ENCODE measurements at regions not wholly inside any gene's neighbourhood (a gene's known extent, or its start where the extent isn't known, plus 50 kb on each side); places are given as distances from the start of the nearest gene placed in this dataset.

DNA sequence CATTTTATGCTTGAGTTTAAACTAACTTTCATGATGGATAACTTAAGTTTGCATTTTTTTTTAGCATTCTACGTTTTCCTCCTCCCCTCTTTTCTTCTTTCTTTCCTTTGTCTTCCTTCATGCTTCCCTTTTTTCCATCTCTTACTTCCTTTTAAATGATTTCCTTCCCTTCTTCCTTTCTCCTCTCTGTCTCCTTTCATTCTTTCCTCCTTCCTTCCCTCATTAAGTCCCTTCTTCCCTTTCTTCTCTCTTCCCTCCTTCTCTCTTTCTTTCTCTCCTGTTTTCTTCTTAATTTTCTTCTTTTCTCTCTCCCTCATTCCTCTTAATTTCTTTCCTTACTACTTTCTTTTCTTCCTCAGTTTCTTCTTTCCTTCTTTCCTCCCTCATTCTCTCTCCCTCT, 376.0 kb downstream of the LRIG3 start:
- H3K27ac ChIP-seq (ENCODE audit: low read length) = no peak overlapping the region
- peaks cover 0 to 8% (median 0%) of the 10 kb centered on the region in 3 donors for H3K9me3 Mint-ChIP-seq
- ATAC-seq (replicated peaks in 1 of 4) (no peak), DNase-seq (no peak)
- H3K36me3 ChIP-seq (ENCODE audit: control insufficient read depth in 2 of 2, extremely low read depth in 1 of 2, insufficient read depth in 1 of 2, low read length in 1 of 2) = no peaks in the 10 kb centered on the region
- WGBS (ENCODE audit: insufficient coverage) = no CpG with 5 or more reads among the region's 1 CpG
- POLR2A ChIA-PET = no interaction called here
- H3K36me3 Mint-ChIP-seq = no peaks in the 10 kb centered on the region
- no peak overlapping the region for H3K4me3 Mint-ChIP-seq
- no peaks in the 10 kb centered on the region for H3K27me3 ChIP-seq (replicated peaks in 1 of 2; ENCODE audit: control insufficient read depth in 2 of 2, extremely low read depth in 1 of 2, insufficient read depth in 2 of 2, low read length in 1 of 2)
- H3K4me1 ChIP-seq (ENCODE audit: control insufficient read depth in 1 of 2, extremely low read depth in 1 of 2, insufficient read depth in 2 of 2, low read length in 2 of 2) = no peaks in the 10 kb centered on the region
- H3K27ac Mint-ChIP-seq = no peak overlapping the region
- no peaks in the 10 kb centered on the region for H3K4me1 Mint-ChIP-seq
- CTCF ChIA-PET = no interaction called here
- no peaks in the 10 kb centered on the region for H3K9me3 ChIP-seq
- no peak overlapping the region for H3K4me3 ChIP-seq (ENCODE audit: control insufficient read depth in 1 of 2, extremely low read depth in 1 of 2, low read length in 1 of 2)
- peaks cover 0 to 7% of the 10 kb centered on the region in 2 donors for H3K27me3 Mint-ChIP-seq

DNA sequence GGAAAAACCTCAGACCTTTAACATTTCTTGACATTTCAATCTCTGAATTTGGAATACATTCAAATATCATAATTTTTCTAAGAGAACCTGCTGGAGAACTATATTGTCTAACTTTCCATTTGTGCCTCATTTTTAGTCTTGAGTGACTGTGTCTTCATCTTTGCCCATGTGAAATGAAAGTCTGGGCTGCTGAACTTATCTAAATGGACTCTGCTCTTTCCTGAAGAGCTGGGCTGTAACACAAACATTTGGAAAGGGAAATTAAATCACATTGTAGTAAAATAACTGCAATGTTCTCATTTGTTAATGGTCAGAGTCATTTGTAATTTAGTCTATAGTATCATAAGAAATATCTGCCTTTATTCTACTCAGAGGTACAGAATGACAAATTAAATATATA, 373.1 kb downstream of the LRIG3 start:
- H3K27me3 Mint-ChIP-seq = peaks cover 2 to 7% of the 10 kb centered on the region in 2 donors
- H3K36me3 Mint-ChIP-seq = no peaks in the 10 kb centered on the region
- ATAC-seq (replicated peaks in 1 of 4) = no peak
- ChIA-PET POLR2A (no interaction called here), CTCF (no interaction called here)
- DNase-seq = no peak
- Histone ChIP-seq H3K9me3 (no peaks in the 10 kb centered on the region), H3K4me3 (ENCODE audit: control insufficient read depth in 1 of 2, extremely low read depth in 1 of 2, low read length in 1 of 2) (no peak overlapping the region), H3K27ac (ENCODE audit: low read length) (no peak overlapping the region), H3K27me3 (replicated peaks in 1 of 2; ENCODE audit: control insufficient read depth in 2 of 2, extremely low read depth in 1 of 2, insufficient read depth in 2 of 2, low read length in 1 of 2) (no peaks in the 10 kb centered on the region), H3K4me1 (ENCODE audit: control insufficient read depth in 1 of 2, extremely low read depth in 1 of 2, insufficient read depth in 2 of 2, low read length in 2 of 2) (no peaks in the 10 kb centered on the region), H3K36me3 (ENCODE audit: control insufficient read depth in 2 of 2, extremely low read depth in 1 of 2, insufficient read depth in 1 of 2, low read length in 1 of 2) (no peaks in the 10 kb centered on the region)
- H3K9me3 Mint-ChIP-seq = peaks cover 0 to 1% (median 0%) of the 10 kb centered on the region in 3 donors
- H3K4me1 Mint-ChIP-seq = no peaks in the 10 kb centered on the region
- no peak overlapping the region for H3K27ac Mint-ChIP-seq
- no peak overlapping the region for H3K4me3 Mint-ChIP-seq

DNA sequence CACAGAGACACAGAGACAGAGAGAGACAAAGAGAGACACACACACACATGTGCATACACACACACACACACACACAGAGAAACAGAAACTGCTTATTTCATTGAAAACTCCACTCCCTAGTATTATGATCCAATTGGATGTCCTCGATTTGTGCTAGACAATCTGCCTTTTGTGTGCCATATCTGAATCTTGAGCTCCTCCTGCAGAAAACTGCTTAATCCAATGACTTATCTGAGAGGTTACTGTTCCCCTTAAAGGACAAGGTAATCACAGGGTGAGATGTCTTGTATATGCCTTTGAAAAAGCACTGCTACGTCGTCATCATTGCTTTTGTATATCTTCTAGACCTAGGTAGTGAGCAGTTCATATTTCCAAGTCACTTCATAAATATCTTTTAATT, 371.5 kb downstream of the LRIG3 start:
- Mint-ChIP-seq H3K36me3 (no peaks in the 10 kb centered on the region), H3K4me3 (no peak overlapping the region), H3K9me3 (no peaks in the 10 kb centered on the region), H3K27ac (no peak overlapping the region), H3K4me1 (no peaks in the 10 kb centered on the region), H3K27me3 (peaks cover 2 to 3% of the 10 kb centered on the region in 2 donors)
- no peaks in the 10 kb centered on the region for H3K36me3 ChIP-seq (ENCODE audit: control insufficient read depth in 2 of 2, extremely low read depth in 1 of 2, insufficient read depth in 1 of 2, low read length in 1 of 2)
- H3K9me3 ChIP-seq = no peaks in the 10 kb centered on the region
- ChIA-PET POLR2A (no interaction called here), CTCF (no interaction called here)
- H3K4me1 ChIP-seq (ENCODE audit: control insufficient read depth in 1 of 2, extremely low read depth in 1 of 2, insufficient read depth in 2 of 2, low read length in 2 of 2) = no peaks in the 10 kb centered on the region
- no peaks in the 10 kb centered on the region for H3K27me3 ChIP-seq (replicated peaks in 1 of 2; ENCODE audit: control insufficient read depth in 2 of 2, extremely low read depth in 1 of 2, insufficient read depth in 2 of 2, low read length in 1 of 2)
- no CpG with 5 or more reads among the region's 3 CpGs for WGBS (ENCODE audit: insufficient coverage)
- ATAC-seq (replicated peaks in 1 of 4) (no peak), DNase-seq (no peak)
- no peak overlapping the region for H3K27ac ChIP-seq (ENCODE audit: low read length)
- H3K4me3 ChIP-seq (ENCODE audit: control insufficient read depth in 1 of 2, extremely low read depth in 1 of 2, low read length in 1 of 2) = no peak overlapping the region

DNA sequence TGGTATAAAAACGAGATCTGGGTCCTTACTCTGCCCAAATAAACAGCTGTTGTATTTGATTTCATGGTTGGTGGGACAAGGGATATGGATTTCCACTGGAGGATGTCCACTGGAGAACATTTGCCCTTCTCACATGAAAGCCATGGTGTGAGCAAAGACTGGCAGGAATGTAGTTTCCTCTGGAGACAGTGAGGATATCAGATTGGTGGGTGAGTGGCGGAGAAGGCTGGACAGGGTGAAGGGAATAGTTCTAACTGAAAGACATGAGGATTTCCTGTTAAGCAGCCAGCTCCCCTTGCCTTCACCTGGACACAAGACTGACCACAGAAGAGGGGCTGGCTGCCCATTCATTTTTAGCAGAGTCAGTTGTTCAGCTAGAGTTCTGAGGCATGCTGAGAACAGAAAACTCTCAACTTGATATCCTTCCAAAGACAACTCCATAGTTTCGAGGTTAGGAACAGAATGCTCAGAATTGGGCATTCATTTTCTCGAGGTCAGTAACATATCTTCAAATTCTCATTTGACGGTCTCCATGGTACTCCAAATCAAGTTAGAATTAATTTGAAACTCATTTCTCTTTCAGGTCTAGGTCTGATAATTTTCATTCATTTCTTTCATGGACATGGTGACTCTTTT, 365.7 kb downstream of the LRIG3 start:
- Mint-ChIP-seq H3K36me3 (no peaks in the 10 kb centered on the region), H3K27me3 (peaks cover 0 to 3% of the 10 kb centered on the region in 2 donors), H3K27ac (no peak overlapping the region), H3K4me3 (no peak overlapping the region), H3K9me3 (peaks cover 0 to 9% (median 0%) of the 10 kb centered on the region in 3 donors), H3K4me1 (no peaks in the 10 kb centered on the region)
- Histone ChIP-seq H3K36me3 (ENCODE audit: control insufficient read depth in 2 of 2, extremely low read depth in 1 of 2, insufficient read depth in 1 of 2, low read length in 1 of 2) (no peaks in the 10 kb centered on the region), H3K9me3 (no peaks in the 10 kb centered on the region), H3K27ac (ENCODE audit: low read length) (no peak overlapping the region), H3K4me1 (ENCODE audit: control insufficient read depth in 1 of 2, extremely low read depth in 1 of 2, insufficient read depth in 2 of 2, low read length in 2 of 2) (no peaks in the 10 kb centered on the region), H3K4me3 (ENCODE audit: control insufficient read depth in 1 of 2, extremely low read depth in 1 of 2, low read length in 1 of 2) (no peak overlapping the region), H3K27me3 (replicated peaks in 1 of 2; ENCODE audit: control insufficient read depth in 2 of 2, extremely low read depth in 1 of 2, insufficient read depth in 2 of 2, low read length in 1 of 2) (no peaks in the 10 kb centered on the region)
- ChIA-PET POLR2A (no interaction called here), CTCF (no interaction called here)
- ATAC-seq (replicated peaks in 1 of 4) = no peak
- DNase-seq = no peak
- WGBS (ENCODE audit: insufficient coverage) = 82% methylated on average over 4 of the region's 5 CpGs

DNA sequence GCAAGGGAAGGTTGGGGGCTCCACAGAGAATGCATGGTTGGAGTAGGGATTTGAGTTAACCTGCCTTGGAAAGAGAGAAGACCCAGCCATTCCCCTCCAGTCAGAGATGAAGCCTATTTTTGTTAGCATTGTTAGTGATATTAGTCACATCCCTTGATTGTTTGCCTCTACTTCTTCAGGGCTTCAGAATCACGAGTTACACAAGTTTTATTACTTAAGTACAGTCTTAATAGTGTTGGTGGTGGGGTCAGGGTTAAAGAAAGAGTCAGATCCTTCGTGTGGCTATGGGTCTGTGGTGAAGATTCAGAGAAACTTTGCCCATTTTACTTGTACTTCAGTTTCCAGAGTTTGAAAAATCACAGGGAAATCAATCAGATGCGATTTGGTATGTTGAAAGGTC, 363.1 kb downstream of the LRIG3 start:
- no peak for DNase-seq
- H3K4me3 ChIP-seq (ENCODE audit: control insufficient read depth in 1 of 2, extremely low read depth in 1 of 2, low read length in 1 of 2) = no peak overlapping the region
- H3K9me3 Mint-ChIP-seq = peaks cover 0 to 9% (median 0%) of the 10 kb centered on the region in 3 donors
- POLR2A ChIA-PET = no interaction called here
- ATAC-seq (replicated peaks in 1 of 4) = no peak
- no peak overlapping the region for H3K27ac Mint-ChIP-seq
- no peak overlapping the region for H3K4me3 Mint-ChIP-seq
- no peaks in the 10 kb centered on the region for H3K4me1 Mint-ChIP-seq
- H3K27ac ChIP-seq (ENCODE audit: low read length) = no peak overlapping the region
- CTCF ChIA-PET = no interaction called here
- no peaks in the 10 kb centered on the region for H3K9me3 ChIP-seq
- H3K36me3 ChIP-seq (ENCODE audit: control insufficient read depth in 2 of 2, extremely low read depth in 1 of 2, insufficient read depth in 1 of 2, low read length in 1 of 2) = no peaks in the 10 kb centered on the region
- H3K27me3 ChIP-seq (replicated peaks in 1 of 2; ENCODE audit: control insufficient read depth in 2 of 2, extremely low read depth in 1 of 2, insufficient read depth in 2 of 2, low read length in 1 of 2) = peaks cover 0 to 2% of the 10 kb centered on the region in 2 experiments
- H3K36me3 Mint-ChIP-seq = no peaks in the 10 kb centered on the region
- no CpG with 5 or more reads among the region's 3 CpGs for WGBS (ENCODE audit: insufficient coverage)
- peaks cover 0 to 3% of the 10 kb centered on the region in 2 donors for H3K27me3 Mint-ChIP-seq
- H3K4me1 ChIP-seq (ENCODE audit: control insufficient read depth in 1 of 2, extremely low read depth in 1 of 2, insufficient read depth in 2 of 2, low read length in 2 of 2) = no peaks in the 10 kb centered on the region

DNA sequence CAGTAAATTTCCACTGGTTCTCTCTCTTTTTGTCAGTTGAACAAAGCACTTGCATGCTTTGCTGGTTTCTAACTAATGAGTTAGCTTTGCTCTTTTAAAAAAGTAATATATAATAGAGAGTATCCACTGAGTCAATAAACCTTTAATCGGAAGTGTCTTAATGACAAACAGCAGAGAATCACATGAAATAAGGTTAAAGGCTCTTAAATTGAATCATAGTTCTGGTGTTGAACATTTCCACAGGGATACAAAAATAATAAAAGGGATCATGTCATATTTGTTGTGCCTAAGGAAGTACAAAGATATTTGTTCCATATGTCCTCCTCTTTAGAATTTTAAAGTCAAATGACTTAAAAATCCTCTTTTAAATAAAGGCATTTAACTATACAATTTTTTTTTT, 362.6 kb downstream of the LRIG3 start:
- no peak overlapping the region for H3K27ac Mint-ChIP-seq

DNA sequence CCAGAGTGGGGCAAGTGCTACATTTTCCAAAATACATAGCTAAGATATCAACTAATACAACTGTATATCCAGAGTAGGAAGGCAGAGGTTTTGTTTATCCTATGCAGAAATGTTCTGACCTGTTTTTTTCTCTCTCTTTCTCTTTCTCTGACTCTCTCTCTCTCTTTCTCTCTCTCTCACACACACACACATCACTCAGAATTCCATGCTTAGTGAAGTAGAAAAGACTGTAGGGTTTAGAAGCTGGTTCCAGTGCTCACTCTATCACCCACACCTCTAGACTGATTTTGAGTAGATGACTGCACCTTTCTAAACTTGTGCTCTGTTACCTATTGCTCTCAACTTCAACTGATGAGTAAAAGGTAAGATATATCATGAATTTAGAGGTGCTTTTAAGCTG, 356.7 kb downstream of the LRIG3 start:
- ATAC-seq (replicated peaks in 1 of 4) (no peak), DNase-seq (no peak)
- Mint-ChIP-seq H3K36me3 (no peaks in the 10 kb centered on the region), H3K9me3 (peaks cover 0 to 5% (median 2%) of the 10 kb centered on the region in 3 donors), H3K27me3 (peaks cover 3 to 7% of the 10 kb centered on the region in 2 donors), H3K27ac (no peak overlapping the region), H3K4me1 (no peaks in the 10 kb centered on the region), H3K4me3 (no peak overlapping the region)
- no peak overlapping the region for H3K27ac ChIP-seq (ENCODE audit: low read length)
- peaks cover 0 to 2% of the 10 kb centered on the region in 2 experiments for H3K27me3 ChIP-seq (replicated peaks in 1 of 2; ENCODE audit: control insufficient read depth in 2 of 2, extremely low read depth in 1 of 2, insufficient read depth in 2 of 2, low read length in 1 of 2)
- H3K9me3 ChIP-seq = no peaks in the 10 kb centered on the region
- ChIA-PET CTCF (no interaction called here), POLR2A (no interaction called here)
- H3K36me3 ChIP-seq (ENCODE audit: control insufficient read depth in 2 of 2, extremely low read depth in 1 of 2, insufficient read depth in 1 of 2, low read length in 1 of 2) = no peaks in the 10 kb centered on the region
- no peaks in the 10 kb centered on the region for H3K4me1 ChIP-seq (ENCODE audit: control insufficient read depth in 1 of 2, extremely low read depth in 1 of 2, insufficient read depth in 2 of 2, low read length in 2 of 2)
- no peak overlapping the region for H3K4me3 ChIP-seq (ENCODE audit: control insufficient read depth in 1 of 2, extremely low read depth in 1 of 2, low read length in 1 of 2)

More for the DNA sequence above, 362.6 kb downstream of the LRIG3 start:
- ATAC-seq (replicated peaks in 1 of 4) = no peak
- WGBS (ENCODE audit: insufficient coverage) = no CpG with 5 or more reads among the region's 1 CpG
- no peak overlapping the region for H3K27ac ChIP-seq (ENCODE audit: low read length)
- no peaks in the 10 kb centered on the region for H3K9me3 ChIP-seq
- CTCF ChIA-PET = no interaction called here
- H3K36me3 ChIP-seq (ENCODE audit: control insufficient read depth in 2 of 2, extremely low read depth in 1 of 2, insufficient read depth in 1 of 2, low read length in 1 of 2) = no peaks in the 10 kb centered on the region
- Mint-ChIP-seq H3K27me3 (peaks cover under 1 to 3% of the 10 kb centered on the region in 2 donors), H3K9me3 (peaks cover 0 to 9% (median 0%) of the 10 kb centered on the region in 3 donors), H3K4me1 (no peaks in the 10 kb centered on the region), H3K4me3 (no peak overlapping the region), H3K36me3 (no peaks in the 10 kb centered on the region)
- no peak overlapping the region for H3K4me3 ChIP-seq (ENCODE audit: control insufficient read depth in 1 of 2, extremely low read depth in 1 of 2, low read length in 1 of 2)
- POLR2A ChIA-PET = no interaction called here
- DNase-seq = no peak
- H3K27me3 ChIP-seq (replicated peaks in 1 of 2; ENCODE audit: control insufficient read depth in 2 of 2, extremely low read depth in 1 of 2, insufficient read depth in 2 of 2, low read length in 1 of 2) = peaks cover 0 to 2% of the 10 kb centered on the region in 2 experiments
- H3K4me1 ChIP-seq (ENCODE audit: control insufficient read depth in 1 of 2, extremely low read depth in 1 of 2, insufficient read depth in 2 of 2, low read length in 2 of 2) = no peaks in the 10 kb centered on the region
